ENCODE measurements at regions not wholly inside any gene's neighbourhood (a gene's known extent, or its start where the extent isn't known, plus 50 kb on each side); places are given as distances from the start of the nearest gene placed in this dataset.

- intact Hi-C loops (cut with DNase I; ENCODE audit: low total_unique reads), result no loop called here
- no peak for DNase-seq
Observed at GRCh38 chr7:27389496-27389895, 146.9 kb downstream of the EVX1 start.

GRCh38 chr7:27392477-27392876 lies 149.9 kb downstream of the EVX1 start:
- no peak for TF ChIP-seq CTCF (IDR thresholded peaks at IDR 0.05)
- Histone ChIP-seq H3K9me3 (no peaks in the 10 kb centered on the region), H3K27me3 (no peaks in the 10 kb centered on the region), H3K4me3 (no peak overlapping the region), H3K27ac (no peak overlapping the region), H3K36me3 (no peaks in the 10 kb centered on the region), H3K4me1 (peaks cover 0 to 11% (median 0%) of the 10 kb centered on the region in 4 donors)
- no peak for DNase-seq
- intact Hi-C loops (cut with DNase I; ENCODE audit: low total_unique reads), result no loop called here

More at GRCh38 chr7:27389496-27389895, 146.9 kb downstream of the EVX1 start:
- no peaks in the 10 kb centered on the region for H3K27me3 ChIP-seq
- H3K4me1 ChIP-seq, result peaks cover 0 to 11% (median 0%) of the 10 kb centered on the region in 4 donors
- H3K36me3 ChIP-seq, result no peaks in the 10 kb centered on the region
- H3K4me3 ChIP-seq, result no peak overlapping the region
- peak overlapping the region in 1 of 2 donors; percentile 16 for H3K27ac ChIP-seq
- H3K9me3 ChIP-seq, result no peaks in the 10 kb centered on the region
- no peak for TF ChIP-seq CTCF (IDR thresholded peaks at IDR 0.05)

- no peak for TF ChIP-seq CTCF (IDR thresholded peaks at IDR 0.05)
- intact Hi-C loops (cut with DNase I; ENCODE audit: low total_unique reads), result no loop called here
- DNase-seq, result no peak
- no peak overlapping the region for H3K27ac ChIP-seq
- H3K4me1 ChIP-seq, result peaks cover 0 to under 1% (median 0%) of the 10 kb centered on the region in 4 donors
- no peaks in the 10 kb centered on the region for H3K36me3 ChIP-seq
- no peak overlapping the region for H3K4me3 ChIP-seq
- H3K27me3 ChIP-seq, result no peaks in the 10 kb centered on the region
- no peaks in the 10 kb centered on the region for H3K9me3 ChIP-seq
Observed at GRCh38 chr7:27394871-27395270, 152.3 kb downstream of the EVX1 start.

GRCh38 chr7:27395626-27396025 lies 153.0 kb downstream of the EVX1 start:
- no peaks in the 10 kb centered on the region for H3K4me1 ChIP-seq
- H3K27ac ChIP-seq, result no peak overlapping the region
- H3K36me3 ChIP-seq, result no peaks in the 10 kb centered on the region
- no peak for TF ChIP-seq CTCF (IDR thresholded peaks at IDR 0.05)
- no peaks in the 10 kb centered on the region for H3K9me3 ChIP-seq
- H3K4me3 ChIP-seq, result no peak overlapping the region
- DNase-seq, result no peak
- H3K27me3 ChIP-seq, result no peaks in the 10 kb centered on the region
- intact Hi-C loops (cut with DNase I; ENCODE audit: low total_unique reads), result no loop called here

GRCh38 chr7:27397503-27397902 lies 154.9 kb downstream of the EVX1 start:
- no peaks in the 10 kb centered on the region for H3K4me1 ChIP-seq
- intact Hi-C loops (cut with DNase I; ENCODE audit: low total_unique reads), result no loop called here
- TF ChIP-seq CTCF (IDR thresholded peaks at IDR 0.05), result no peak
- no peak for DNase-seq
- H3K9me3 ChIP-seq, result no peaks in the 10 kb centered on the region
- H3K27me3 ChIP-seq, result no peaks in the 10 kb centered on the region
- no peak overlapping the region for H3K4me3 ChIP-seq
- H3K36me3 ChIP-seq, result no peaks in the 10 kb centered on the region
- H3K27ac ChIP-seq, result no peak overlapping the region

GRCh38 chr7:27398851-27399250 lies 156.2 kb downstream of the EVX1 start:
- intact Hi-C loops (cut with DNase I; ENCODE audit: low total_unique reads), result no loop called here
- TF ChIP-seq CTCF (IDR thresholded peaks at IDR 0.05), result no peak

More at GRCh38 chr7:27398851-27399250, 156.2 kb downstream of the EVX1 start:
- Histone ChIP-seq H3K27me3 (no peaks in the 10 kb centered on the region), H3K4me1 (no peaks in the 10 kb centered on the region), H3K36me3 (no peaks in the 10 kb centered on the region), H3K9me3 (no peaks in the 10 kb centered on the region), H3K27ac (no peak overlapping the region), H3K4me3 (no peak overlapping the region)
- no peak for DNase-seq
